Ovary (tissue), 3 donors: ENCODE measurements at regions not wholly inside any gene's neighbourhood (a gene's known extent, or its start where the extent isn't known, plus 50 kb on each side); places are given as distances from the start of the nearest gene placed in this dataset.

Experiments used
- CTCF ChIP-seq, 3 donors: fragments of 450-650 bp in 2 of 3; fragments of 200-600 bp in 1 of 3; IDR thresholded peaks; one replicate each; pipeline versions ENCODE4 v1.5.1 to v1.8.0; 2016 to 2022; ENCODE audit warnings: antibody characterized with exemption in 3 of 3, mild to moderate bottlenecking in 1 of 3
- EP300 ChIP-seq: sonication (generic); formaldehyde crosslinking; IDR thresholded peaks from one replicate; pipeline ENCODE4 v1.6.1; 2017; ENCODE audit warnings: antibody characterized with exemption
- POLR2A ChIP-seq: fragments of 450-650 bp; IDR thresholded peaks from one replicate; pipeline ENCODE4 v1.6.1; 2017; ENCODE audit warnings: antibody characterized with exemption, mild to moderate bottlenecking, moderate library complexity
- donor health status: DM: no; HTN: no; CAD: no.

DNA sequence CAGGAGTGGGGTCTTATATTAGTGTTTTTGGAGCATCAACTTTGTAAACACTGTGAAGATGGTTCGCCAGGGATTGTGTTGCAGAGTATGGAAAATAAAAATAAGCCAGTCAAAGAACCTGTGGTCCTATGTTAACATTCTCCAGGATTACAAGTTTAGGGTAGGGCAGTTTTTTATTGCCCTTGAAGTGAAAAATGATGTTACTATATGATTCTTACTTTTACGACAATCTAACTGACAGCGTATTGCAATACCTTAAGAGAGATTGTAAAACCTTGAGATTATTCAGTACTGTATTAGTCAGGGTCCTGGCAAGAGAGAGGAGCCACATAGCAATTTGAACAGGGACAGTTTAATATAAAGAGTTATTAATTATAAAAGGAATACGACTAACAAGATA is 144.7 kb upstream of the ZNF608 start:
- no peak for TF ChIP-seq CTCF (IDR thresholded peaks at IDR 0.05)
- no peak for TF ChIP-seq POLR2A
- TF ChIP-seq EP300: no peak
